HG02840 (cell line): ENCODE measurements at regions not wholly inside any gene's neighbourhood (a gene's known extent, or its start where the extent isn't known, plus 50 kb on each side); places are given as distances from the start of the nearest gene placed in this dataset.
A peak's percentile ranks its signal among the peaks of the same experiment; 100 is the strongest.
"Not testable (repeated sequence)": the region's sequence is repeated elsewhere in the genome, so short reads cannot be mapped to it uniquely, and the experiment has no call there.

ENCODE experiments used
- ATAC-seq: cut with Tn5 transposase; IDR thresholded peaks from one replicate; pipeline ENCODE4 v1.9.1; 2021; ENCODE audit warnings: mild to moderate bottlenecking, moderate library complexity, moderate number of reproducible peaks; ENCODE audit not compliant: unreplicated experiment, low FRiP score

DNA sequence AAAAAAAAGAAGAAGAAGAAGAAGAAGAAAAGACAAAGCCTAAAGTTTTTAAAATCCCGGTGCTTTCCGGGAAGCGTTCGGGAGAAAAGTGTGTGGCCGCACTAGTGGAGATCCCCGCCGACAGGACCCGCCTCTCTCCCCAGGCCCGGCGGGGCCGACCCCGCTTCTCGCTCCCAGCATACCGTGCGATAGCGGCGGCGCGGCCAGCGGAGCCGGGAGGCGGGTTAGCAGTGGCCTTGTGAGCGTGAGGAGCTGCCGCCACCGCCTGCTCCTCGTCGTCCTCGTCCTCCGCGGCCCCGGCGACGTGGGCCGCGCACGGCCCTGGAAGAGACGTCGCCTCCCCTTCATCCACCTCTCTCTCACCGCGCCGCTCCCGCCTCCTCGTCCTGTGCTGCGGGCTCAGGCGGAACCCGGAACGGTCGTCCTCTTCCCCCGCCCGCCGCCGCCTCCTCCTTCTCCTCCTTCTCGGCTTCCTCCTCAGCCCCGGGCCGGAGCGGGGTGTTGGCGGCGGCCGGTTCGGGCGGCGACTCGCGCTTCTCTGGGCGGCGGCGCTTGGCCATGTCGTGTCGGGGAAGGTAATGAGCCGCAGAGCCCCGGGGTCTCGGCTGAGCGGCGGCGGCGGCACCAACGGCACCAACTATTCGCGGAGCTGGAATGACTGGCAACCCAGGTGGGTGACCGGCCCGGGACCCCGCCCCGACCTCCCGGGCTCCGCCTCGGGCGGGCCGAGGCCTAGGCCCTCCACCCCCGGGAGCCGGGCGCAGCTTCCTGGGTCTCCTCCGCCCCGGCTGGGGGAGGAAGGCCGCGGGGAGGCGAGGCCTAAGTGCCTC is 62.6 kb upstream of the CDR2 start:
- ATAC-seq, result peak; percentile 74

DNA sequence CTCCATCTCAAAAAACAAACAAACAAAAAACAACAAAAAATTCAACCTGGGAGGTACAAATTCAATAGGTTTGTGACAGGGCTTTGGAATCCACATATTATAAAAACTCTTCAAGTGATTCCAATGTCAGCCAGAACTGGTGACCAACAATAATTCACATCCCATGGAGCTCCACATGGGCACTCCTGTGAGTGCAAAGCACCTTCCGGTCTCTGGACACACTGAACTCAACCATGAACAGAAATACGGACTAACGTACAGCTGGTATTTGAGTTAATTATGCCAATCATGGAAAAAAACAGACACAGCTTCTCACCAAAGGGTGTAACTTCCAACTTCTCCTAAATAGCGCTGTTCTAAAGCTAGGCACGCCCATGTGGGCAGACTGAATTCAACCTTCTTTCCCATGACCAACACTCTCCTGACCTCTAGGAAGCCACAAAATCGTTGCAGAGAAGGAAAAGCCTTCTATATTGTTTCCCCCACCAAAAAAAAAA is 62.0 kb upstream of the CDR2 start:
- peak; percentile 28 for ATAC-seq

DNA sequence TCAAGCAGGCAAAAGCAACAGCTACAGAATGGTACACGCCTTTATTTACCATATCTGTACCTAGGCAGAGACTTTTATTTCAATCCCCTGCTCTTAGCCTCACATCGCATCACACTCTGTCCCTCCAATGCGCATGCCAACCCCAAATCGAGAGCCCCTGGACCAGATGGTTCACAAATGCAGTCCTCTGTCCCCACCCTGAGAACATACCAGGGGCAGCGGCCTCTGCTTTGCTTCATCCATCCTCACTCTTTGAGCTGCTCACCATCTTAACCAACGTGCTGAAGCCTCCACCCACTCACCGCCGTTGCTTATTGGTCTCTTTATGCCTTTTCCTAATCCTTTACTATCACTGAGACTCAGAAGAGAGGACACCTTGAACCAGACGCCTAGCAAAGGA is 56.9 kb upstream of the CDR2 start:
- ATAC-seq, result not testable (repeated sequence)

DNA sequence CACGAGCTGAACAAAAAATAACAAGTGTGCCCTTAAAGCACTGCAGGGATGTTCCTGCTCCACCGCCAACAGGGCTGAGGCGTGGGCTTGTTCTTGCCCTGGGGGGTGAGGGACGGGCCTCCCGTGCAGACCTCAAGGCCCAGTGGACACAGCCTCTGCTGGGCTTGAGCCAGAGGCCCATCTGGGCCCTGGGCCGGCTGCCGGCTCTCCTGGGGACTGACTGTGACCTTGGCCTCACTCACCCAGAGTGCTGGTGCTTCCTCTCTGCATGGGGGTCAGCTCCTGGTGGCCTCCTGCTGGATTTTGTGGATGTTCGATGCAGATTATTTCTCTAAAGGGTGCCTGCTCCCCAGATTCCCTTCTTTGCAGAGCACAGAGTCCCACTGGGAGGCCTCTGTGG is 54.2 kb upstream of the CDR2 start:
- ATAC-seq, result no peak

DNA sequence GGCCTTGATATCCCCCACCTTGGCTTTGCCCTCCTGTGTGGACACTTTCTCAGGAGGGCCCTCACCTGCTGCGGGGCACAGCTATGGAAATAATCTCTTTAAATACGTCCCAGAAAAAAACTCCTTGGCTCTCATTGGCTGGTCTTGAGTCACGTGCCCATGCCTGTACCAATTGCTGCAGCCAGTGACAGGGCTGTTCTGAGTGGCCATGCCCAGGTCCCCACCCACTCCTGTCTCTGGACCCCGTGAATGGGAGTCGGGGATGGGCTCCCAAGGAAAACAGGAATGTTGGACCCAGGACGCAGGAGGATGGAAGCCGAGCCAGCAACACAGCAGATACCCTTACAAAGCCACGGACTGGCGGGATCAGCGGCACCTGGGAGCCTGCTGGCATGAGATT is 53.1 kb upstream of the CDR2 start:
- ATAC-seq, result no peak

DNA sequence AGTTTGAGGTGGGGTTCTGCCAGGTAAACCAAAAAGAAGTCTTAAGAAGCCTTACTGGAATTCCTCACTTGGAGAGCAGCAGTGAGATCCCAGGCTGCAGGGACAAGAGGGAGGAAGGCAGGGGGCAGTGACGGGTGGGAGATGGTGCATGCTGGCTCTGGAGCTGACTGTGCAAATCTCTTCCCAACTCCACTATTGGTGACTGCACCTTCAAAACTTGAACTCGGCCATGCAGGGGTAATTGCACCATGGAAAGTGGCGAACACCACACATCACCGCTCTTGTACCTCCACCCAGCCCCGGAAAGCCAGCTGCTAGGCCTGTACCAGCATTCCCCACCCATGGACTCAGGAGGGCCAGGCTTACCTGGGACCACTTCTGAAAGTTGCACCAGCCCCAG is 51.4 kb upstream of the CDR2 start:
- ATAC-seq, result no peak

DNA sequence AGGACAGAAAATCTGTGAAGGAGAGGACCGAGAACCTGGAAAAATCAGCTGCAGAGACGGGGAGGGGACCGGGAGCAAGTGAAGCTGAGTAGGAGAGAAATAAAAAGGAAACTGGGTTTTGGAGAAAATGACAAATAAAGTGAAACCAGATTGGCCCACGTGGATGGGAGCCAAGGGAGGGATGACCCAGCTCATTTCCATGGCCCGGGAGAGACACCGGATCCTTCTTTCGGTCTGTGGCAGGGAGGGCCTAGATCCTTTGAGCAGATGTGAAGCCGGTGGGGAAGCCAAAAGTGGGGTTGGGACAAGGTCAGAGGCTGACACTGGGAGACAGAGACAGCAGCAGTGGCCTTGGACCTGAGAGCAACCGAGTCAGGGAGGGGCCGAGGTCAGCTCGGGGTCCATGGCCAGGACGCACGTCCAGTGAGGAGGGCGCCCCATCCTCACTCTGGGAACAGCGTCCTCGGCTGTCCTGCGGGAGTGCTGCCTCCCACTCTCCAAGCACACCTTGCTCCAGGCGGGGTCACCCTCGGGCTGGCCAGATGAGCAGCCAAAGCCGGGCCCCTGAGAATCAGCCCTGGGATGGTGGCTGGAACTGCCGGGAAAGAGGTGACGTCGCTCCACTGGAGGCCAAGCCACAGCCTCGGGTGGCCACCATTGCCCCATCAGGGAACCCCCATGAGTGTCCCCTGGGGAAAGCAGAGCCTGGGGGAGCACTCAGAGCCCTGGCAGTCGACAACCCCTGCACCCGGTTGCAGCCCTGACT is 50.8 kb upstream of the CDR2 start:
- ATAC-seq, result no peak

DNA sequence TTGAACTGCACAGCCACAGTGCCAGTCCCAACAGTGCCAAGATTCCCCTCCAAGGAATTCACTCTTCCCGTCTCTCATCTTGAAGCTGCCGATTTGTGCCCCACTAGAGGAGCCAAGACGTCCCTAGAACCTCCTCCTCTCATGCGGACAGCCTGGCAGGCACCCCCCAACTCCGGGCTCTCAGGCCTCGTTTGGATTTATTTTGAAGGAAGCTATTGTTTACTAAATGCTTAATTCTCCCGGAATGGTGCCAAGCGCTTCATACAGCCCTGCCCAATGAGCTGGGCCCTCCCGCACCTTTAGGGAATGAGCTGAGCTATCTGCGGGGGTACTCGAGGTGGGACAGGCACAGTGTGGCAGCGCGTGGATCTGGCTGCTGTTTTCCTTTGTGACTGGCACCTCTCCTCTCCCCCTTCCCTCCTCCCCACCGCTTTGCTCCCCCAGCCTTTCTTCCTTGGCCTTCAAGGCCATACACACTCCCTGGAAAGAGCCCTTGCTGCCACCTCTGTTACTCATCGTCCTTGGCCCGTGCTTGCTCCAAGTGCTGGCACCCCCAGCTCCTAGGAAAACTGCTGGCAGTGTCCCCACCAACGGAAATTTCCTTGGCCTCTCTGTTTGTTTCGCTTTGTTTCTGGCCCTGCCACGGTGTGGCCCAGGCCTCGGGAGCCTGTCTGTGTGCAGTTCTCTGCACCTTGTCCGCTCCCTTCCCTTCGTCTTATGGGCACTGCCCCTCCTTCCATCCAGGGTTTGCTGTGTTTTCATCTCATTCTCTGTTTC is 49.9 kb upstream of the CDR2 start:
- no peak for ATAC-seq
